ENCODE measurements at regions not wholly inside any gene's neighbourhood (a gene's known extent, or its start where the extent isn't known, plus 50 kb on each side); places are given as distances from the start of the nearest gene placed in this dataset.

- TF ChIP-seq EZH2 (IDR thresholded peaks at IDR 0.05; ENCODE audit: borderline replicate concordance, low read depth, low read length, poor library complexity, severe bottlenecking) (no peak), CTCF (conservative IDR thresholded peaks at IDR 0.05; ENCODE audit: low read depth, low read length) (no peak)
These were observed 231.5 kb upstream of the AGTR2 start for GRCh38 chrX:115939070-115939469.

Data from A673 (cell line).